MM.1S (cell line): ENCODE measurements at regions not wholly inside any gene's neighbourhood (a gene's known extent, or its start where the extent isn't known, plus 50 kb on each side); places are given as distances from the start of the nearest gene placed in this dataset.

Experiments
- DNase-seq: peaks from one replicate; pipeline ENCODE4 v3.0.0-alpha.2; 2015
- H2AFZ ChIP-seq: fragments of 300-600 bp; sonication (generic); 2 replicates; pipeline ENCODE4 v1.6.0; 2016; ENCODE audit warnings: antibody characterized with exemption, low read length
- H3F3A ChIP-seq: fragments of 300-600 bp; sonication (generic); 2 replicates; pipeline ENCODE4 v1.6.1; 2016; ENCODE audit warnings: mild to moderate bottlenecking, antibody characterized with exemption, low read length, moderate library complexity, mixed read lengths; ENCODE audit not compliant: insufficient read depth
- H3K27ac ChIP-seq: fragments of 300-600 bp; sonication (generic); 2 replicates; pipeline ENCODE4 v1.5.1; 2016; ENCODE audit warnings: mild to moderate bottlenecking, low read length
- H3K27me3 ChIP-seq: fragments of 300-600 bp; sonication (generic); replicated peaks from 2 replicates; pipeline ENCODE4 v1.6.0; 2016; ENCODE audit warnings: low read length; ENCODE audit not compliant: insufficient read depth
- H3K36me3 ChIP-seq: fragments of 300-600 bp; sonication (generic); replicated peaks from 2 replicates; pipeline ENCODE4 v1.6.1; 2016; ENCODE audit warnings: mild to moderate bottlenecking, low read length, mixed read lengths; ENCODE audit not compliant: insufficient read depth
- H3K4me1 ChIP-seq: fragments of 300-600 bp; sonication (generic); 2 replicates; pipeline ENCODE4 v1.6.1; 2016; ENCODE audit warnings: low read length, mixed read lengths
- H3K4me2 ChIP-seq: fragments of 300-600 bp; sonication (generic); 2 replicates; pipeline ENCODE4 v1.6.0; 2016; ENCODE audit warnings: low read depth, low read length
- H3K4me3 ChIP-seq: fragments of 300-600 bp; sonication (generic); 2 replicates; pipeline ENCODE4 v1.5.1; 2016; ENCODE audit warnings: low read length, mixed read lengths
- H3K79me2 ChIP-seq: fragments of 300-600 bp; sonication (generic); 2 replicates; pipeline ENCODE4 v1.6.1; 2016; ENCODE audit warnings: mixed run types, low read length, mixed read lengths
- H3K9ac ChIP-seq: fragments of 300-600 bp; sonication (generic); 2 replicates; pipeline ENCODE4 v1.6.1; 2016; ENCODE audit warnings: low read length, mixed read lengths
- H3K9me2 ChIP-seq: fragments of 300-600 bp; sonication (generic); replicated peaks from 2 replicates; pipeline ENCODE4 v1.6.1; 2016; ENCODE audit warnings: mild to moderate bottlenecking, low read length, mixed read lengths; ENCODE audit not compliant: insufficient read depth
- H3K9me3 ChIP-seq: fragments of 300-600 bp; sonication (generic); replicated peaks from 2 replicates; pipeline ENCODE4 v1.6.1; 2016; ENCODE audit warnings: mild to moderate bottlenecking, low read length, mixed read lengths; ENCODE audit not compliant: insufficient read depth
- H4K20me1 ChIP-seq: fragments of 300-600 bp; sonication (generic); 2 replicates; pipeline ENCODE4 v1.6.1; 2016; ENCODE audit warnings: mild to moderate bottlenecking, low read length, moderate library complexity, mixed read lengths; ENCODE audit not compliant: insufficient read depth
- EZH2 ChIP-seq: fragments of 300-600 bp; sonication (generic); optimal IDR thresholded peaks from 2 replicates; pipeline ENCODE3; 2017; ENCODE audit warnings: low read depth, mild to moderate bottlenecking, antibody characterized with exemption, low read length, mixed read lengths
- EZH2phosphoT487 ChIP-seq: fragments of 300-600 bp; sonication (generic); IDR thresholded peaks from 2 replicates; pipeline ENCODE4 v1.6.1; 2018; ENCODE audit warnings: antibody characterized with exemption, low read length
- TF ChIP-seq, protein P1 (sequence below): fragments of 300-600 bp; sonication (generic); IDR thresholded peaks from 2 replicates; pipeline ENCODE4 v1.5.1; 2016; ENCODE audit warnings: antibody characterized with exemption, low read length, mixed read lengths

DNA sequence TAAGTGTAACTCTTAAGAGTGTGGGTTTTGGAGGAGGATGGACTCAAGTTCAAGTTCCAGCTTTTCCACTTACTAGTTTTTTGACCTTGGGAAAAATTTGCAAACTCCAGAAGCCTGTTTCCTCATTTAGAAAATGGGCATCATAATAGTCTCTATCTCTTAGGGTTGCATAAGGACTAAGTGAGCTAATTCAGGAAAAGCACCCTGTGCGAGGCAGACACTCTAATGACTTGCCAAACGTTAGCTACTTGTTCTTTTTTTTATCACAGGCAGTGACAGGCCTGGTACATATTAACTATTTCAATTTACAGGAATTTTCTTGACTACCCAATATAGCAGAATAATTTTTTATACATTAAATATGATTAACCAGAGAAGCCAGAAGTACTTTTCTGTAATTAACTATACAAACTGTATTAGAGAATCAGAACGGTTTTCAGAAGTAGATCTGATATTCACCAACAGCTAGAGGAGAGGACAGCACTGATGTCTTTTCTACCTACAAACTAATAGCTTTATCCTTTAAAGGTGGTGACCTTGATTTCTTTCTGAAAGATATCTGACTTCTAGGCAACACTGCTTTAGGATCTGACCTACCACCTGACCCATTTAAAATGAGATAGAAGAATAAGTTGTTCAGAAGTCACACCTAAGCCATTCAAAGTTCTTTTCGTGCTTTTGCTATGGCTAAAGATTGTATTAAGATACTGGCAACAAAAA is 139.6 kb upstream of the HAND2 start:
- Histone ChIP-seq H3K79me2 (no peaks in the 10 kb centered on the region), H3K4me1 (no peaks in the 10 kb centered on the region), H4K20me1 (no peaks in the 10 kb centered on the region), H3K9me3 (no peaks in the 10 kb centered on the region), H3K9ac (peak overlapping the region; percentile 25; the same call in 1 of the 2 replicates), H3K27me3 (no peaks in the 10 kb centered on the region), H3K4me3 (peak overlapping the region; percentile 55), H3K9me2 (no peaks in the 10 kb centered on the region), H2AFZ (peak overlapping the region; percentile 82), H3K4me2 (peak overlapping the region; percentile 68), H3F3A (no peaks in the 10 kb centered on the region), H3K27ac (peak overlapping the region; percentile 29; the same call in 1 of the 2 replicates), H3K36me3 (no peaks in the 10 kb centered on the region)
- DNase-seq, result no peak
- TF ChIP-seq EZH2 (no peak), EZH2phosphoT487 (no peak)
- TF ChIP-seq, protein P1, sequence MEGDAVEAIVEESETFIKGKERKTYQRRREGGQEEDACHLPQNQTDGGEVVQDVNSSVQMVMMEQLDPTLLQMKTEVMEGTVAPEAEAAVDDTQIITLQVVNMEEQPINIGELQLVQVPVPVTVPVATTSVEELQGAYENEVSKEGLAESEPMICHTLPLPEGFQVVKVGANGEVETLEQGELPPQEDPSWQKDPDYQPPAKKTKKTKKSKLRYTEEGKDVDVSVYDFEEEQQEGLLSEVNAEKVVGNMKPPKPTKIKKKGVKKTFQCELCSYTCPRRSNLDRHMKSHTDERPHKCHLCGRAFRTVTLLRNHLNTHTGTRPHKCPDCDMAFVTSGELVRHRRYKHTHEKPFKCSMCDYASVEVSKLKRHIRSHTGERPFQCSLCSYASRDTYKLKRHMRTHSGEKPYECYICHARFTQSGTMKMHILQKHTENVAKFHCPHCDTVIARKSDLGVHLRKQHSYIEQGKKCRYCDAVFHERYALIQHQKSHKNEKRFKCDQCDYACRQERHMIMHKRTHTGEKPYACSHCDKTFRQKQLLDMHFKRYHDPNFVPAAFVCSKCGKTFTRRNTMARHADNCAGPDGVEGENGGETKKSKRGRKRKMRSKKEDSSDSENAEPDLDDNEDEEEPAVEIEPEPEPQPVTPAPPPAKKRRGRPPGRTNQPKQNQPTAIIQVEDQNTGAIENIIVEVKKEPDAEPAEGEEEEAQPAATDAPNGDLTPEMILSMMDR, result no peak

DNA sequence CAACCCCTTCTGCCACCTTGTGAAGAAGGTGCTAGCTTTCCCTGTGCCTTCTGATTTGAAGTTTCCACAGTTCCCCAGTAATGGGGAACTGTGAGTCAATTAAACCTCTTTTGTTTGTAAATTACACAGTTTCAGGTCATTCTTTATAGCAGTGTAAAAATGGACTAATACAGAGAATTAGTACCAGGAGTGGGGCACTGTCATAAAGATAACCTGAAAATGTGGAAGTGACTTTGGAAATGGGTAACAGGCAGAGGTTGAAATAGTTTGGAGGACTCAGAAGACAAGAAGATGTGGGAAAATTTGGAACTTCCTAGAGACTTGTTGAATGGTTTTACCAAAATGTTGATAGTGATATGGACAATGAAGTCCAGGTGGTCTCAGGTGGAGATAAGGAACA is 131.0 kb upstream of the HAND2 start:
- H3K9me3 ChIP-seq, result no peaks in the 10 kb centered on the region
- TF ChIP-seq, protein P1, result no peak
- no peak for TF ChIP-seq EZH2phosphoT487
- no peak for TF ChIP-seq EZH2
- no peak overlapping the region for H3K4me3 ChIP-seq
- H3K27me3 ChIP-seq, result no peaks in the 10 kb centered on the region
- H2AFZ ChIP-seq, result no peak overlapping the region
- no peaks in the 10 kb centered on the region for H3K4me1 ChIP-seq
- H3K9me2 ChIP-seq, result no peaks in the 10 kb centered on the region
- no peaks in the 10 kb centered on the region for H4K20me1 ChIP-seq
- H3F3A ChIP-seq, result no peaks in the 10 kb centered on the region
- no peak overlapping the region for H3K4me2 ChIP-seq
- H3K79me2 ChIP-seq, result no peaks in the 10 kb centered on the region
- no peak for DNase-seq
- no peak overlapping the region for H3K9ac ChIP-seq
- no peak overlapping the region for H3K27ac ChIP-seq
- H3K36me3 ChIP-seq, result no peaks in the 10 kb centered on the region

DNA sequence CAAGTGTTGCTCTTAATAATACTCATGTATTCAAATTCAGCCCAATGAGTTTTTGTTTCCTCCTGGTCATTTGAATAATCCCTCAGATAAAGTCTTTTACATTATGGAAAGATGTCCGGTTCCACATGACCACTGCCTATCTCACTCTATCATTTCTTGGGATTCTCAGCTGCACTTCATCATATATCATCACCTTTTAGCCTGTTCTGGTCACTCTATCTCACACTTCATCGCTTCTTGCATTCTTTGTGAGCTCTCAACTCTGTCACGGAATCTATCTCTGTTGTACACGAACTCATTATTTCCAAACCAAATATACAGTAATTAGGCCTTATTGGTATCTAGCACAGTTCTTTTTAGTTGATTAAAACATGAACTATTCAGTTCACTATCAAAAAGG is 126.9 kb upstream of the HAND2 start:
- Histone ChIP-seq H3K9ac (no peak overlapping the region), H3K79me2 (no peaks in the 10 kb centered on the region), H3K4me3 (no peak overlapping the region), H4K20me1 (no peaks in the 10 kb centered on the region), H3F3A (no peaks in the 10 kb centered on the region), H3K27me3 (no peaks in the 10 kb centered on the region), H3K9me2 (no peaks in the 10 kb centered on the region), H3K9me3 (no peaks in the 10 kb centered on the region), H2AFZ (no peak overlapping the region), H3K4me1 (no peaks in the 10 kb centered on the region), H3K4me2 (no peak overlapping the region), H3K36me3 (no peaks in the 10 kb centered on the region), H3K27ac (no peak overlapping the region)
- DNase-seq, result no peak
- no peak for TF ChIP-seq EZH2
- no peak for TF ChIP-seq EZH2phosphoT487
- TF ChIP-seq, protein P1, result no peak
